ENCODE measurements at regions not wholly inside any gene's neighbourhood (a gene's known extent, or its start where the extent isn't known, plus 50 kb on each side); places are given as distances from the start of the nearest gene placed in this dataset.

- TF ChIP-seq, protein P1, sequence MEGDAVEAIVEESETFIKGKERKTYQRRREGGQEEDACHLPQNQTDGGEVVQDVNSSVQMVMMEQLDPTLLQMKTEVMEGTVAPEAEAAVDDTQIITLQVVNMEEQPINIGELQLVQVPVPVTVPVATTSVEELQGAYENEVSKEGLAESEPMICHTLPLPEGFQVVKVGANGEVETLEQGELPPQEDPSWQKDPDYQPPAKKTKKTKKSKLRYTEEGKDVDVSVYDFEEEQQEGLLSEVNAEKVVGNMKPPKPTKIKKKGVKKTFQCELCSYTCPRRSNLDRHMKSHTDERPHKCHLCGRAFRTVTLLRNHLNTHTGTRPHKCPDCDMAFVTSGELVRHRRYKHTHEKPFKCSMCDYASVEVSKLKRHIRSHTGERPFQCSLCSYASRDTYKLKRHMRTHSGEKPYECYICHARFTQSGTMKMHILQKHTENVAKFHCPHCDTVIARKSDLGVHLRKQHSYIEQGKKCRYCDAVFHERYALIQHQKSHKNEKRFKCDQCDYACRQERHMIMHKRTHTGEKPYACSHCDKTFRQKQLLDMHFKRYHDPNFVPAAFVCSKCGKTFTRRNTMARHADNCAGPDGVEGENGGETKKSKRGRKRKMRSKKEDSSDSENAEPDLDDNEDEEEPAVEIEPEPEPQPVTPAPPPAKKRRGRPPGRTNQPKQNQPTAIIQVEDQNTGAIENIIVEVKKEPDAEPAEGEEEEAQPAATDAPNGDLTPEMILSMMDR (IDR thresholded peaks at IDR 0.05) = no peak
- TF ChIP-seq SMC3 (IDR thresholded peaks at IDR 0.05; ENCODE audit: low read depth, low read length) (no peak), JUND (IDR thresholded peaks at IDR 0.05) (no peak), RXRA (IDR thresholded peaks at IDR 0.05; ENCODE audit: borderline replicate concordance, low read depth) (no peak), RAD21 (IDR thresholded peaks at IDR 0.05; ENCODE audit: low read length) (no peak), EP300 (IDR thresholded peaks at IDR 0.05; ENCODE audit: borderline replicate concordance in 1 of 2, low read depth in 1 of 2, low read length in 1 of 2) (no peak), YY1 (IDR thresholded peaks at IDR 0.05; ENCODE audit: low read depth) (no peak), EZH2phosphoT487 (IDR thresholded peaks at IDR 0.05; ENCODE audit: borderline replicate concordance, low read depth) (no peak), TAF1 (IDR thresholded peaks at IDR 0.05; ENCODE audit: borderline replicate concordance, low read depth, low read length) (no peak)
- TF ChIP-seq, protein P2, sequence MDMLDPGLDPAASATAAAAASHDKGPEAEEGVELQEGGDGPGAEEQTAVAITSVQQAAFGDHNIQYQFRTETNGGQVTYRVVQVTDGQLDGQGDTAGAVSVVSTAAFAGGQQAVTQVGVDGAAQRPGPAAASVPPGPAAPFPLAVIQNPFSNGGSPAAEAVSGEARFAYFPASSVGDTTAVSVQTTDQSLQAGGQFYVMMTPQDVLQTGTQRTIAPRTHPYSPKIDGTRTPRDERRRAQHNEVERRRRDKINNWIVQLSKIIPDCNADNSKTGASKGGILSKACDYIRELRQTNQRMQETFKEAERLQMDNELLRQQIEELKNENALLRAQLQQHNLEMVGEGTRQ (IDR thresholded peaks at IDR 0.05; ENCODE audit: borderline replicate concordance, low read depth, low read length) = no peak
- TF ChIP-seq, protein P3, sequence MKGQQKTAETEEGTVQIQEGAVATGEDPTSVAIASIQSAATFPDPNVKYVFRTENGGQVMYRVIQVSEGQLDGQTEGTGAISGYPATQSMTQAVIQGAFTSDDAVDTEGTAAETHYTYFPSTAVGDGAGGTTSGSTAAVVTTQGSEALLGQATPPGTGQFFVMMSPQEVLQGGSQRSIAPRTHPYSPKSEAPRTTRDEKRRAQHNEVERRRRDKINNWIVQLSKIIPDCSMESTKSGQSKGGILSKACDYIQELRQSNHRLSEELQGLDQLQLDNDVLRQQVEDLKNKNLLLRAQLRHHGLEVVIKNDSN (IDR thresholded peaks at IDR 0.05; ENCODE audit: borderline replicate concordance, low read depth) = no peak
Observed at GRCh38 chr20:11377761-11378160, 539.9 kb upstream of the BTBD3 start.
